ENCODE measurements at regions not wholly inside any gene's neighbourhood (a gene's known extent, or its start where the extent isn't known, plus 50 kb on each side); places are given as distances from the start of the nearest gene placed in this dataset.

DNA sequence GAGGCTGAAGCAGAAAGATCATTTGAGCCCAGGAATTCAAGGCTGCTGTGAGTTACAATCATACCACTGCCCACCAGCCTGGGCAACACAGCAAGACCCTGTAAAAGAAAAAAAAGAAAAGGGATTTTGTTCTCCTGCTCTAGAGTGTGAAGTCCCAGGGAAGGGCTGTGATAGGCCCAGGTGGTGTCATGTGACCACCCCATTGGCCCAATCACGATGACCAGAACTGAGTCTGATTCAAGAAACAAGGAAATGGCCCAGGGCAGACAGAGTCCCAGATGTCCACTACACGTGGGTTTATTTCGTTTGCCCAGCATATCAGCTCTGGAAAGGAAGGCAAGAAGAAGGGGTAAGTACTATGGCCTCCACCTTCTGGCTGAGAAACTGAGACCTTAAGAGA, 81.3 kb upstream of the CUX1 start:
- no peak overlapping the region for H2AFZ ChIP-seq (replicated peaks)
- H3K9me3 ChIP-seq (ENCODE audit: low read depth) = no peaks in the 10 kb centered on the region
- Mint-ChIP-seq H3K36me3 (no peaks in the 10 kb centered on the region), H3K27me3 (ENCODE audit: insufficient read depth, low read depth) (peaks cover 20% of the 10 kb centered on the region), H3K4me3 (no peak overlapping the region), H3K4me1 (peaks cover 32% of the 10 kb centered on the region), H3K9me3 (no peaks in the 10 kb centered on the region), H3K27ac (no peak overlapping the region)
- no peak overlapping the region for H3K27ac ChIP-seq
- H3K27me3 ChIP-seq = no peaks in the 10 kb centered on the region
- H3K4me2 ChIP-seq = no peak overlapping the region
- no peak overlapping the region for H3K4me3 ChIP-seq
- TF ChIP-seq EZH2phosphoT487 (IDR thresholded peaks at IDR 0.05) (no peak), EZH2 (IDR thresholded peaks at IDR 0.05) (no peak), CTCF (IDR thresholded peaks at IDR 0.05) (no peak)
- peaks cover 7% of the 10 kb centered on the region for H3K4me1 ChIP-seq
- H3K36me3 ChIP-seq = no peaks in the 10 kb centered on the region
- H3K9ac ChIP-seq = no peak overlapping the region
- H3F3A ChIP-seq (ENCODE audit: low read depth) = peaks cover 5% of the 10 kb centered on the region
- no peak for DNase-seq (ENCODE audit: low spot score)
- H4K20me1 ChIP-seq (ENCODE audit: low read depth) = no peaks in the 10 kb centered on the region
- no peaks in the 10 kb centered on the region for H3K79me2 ChIP-seq (ENCODE audit: low read depth)

DNA sequence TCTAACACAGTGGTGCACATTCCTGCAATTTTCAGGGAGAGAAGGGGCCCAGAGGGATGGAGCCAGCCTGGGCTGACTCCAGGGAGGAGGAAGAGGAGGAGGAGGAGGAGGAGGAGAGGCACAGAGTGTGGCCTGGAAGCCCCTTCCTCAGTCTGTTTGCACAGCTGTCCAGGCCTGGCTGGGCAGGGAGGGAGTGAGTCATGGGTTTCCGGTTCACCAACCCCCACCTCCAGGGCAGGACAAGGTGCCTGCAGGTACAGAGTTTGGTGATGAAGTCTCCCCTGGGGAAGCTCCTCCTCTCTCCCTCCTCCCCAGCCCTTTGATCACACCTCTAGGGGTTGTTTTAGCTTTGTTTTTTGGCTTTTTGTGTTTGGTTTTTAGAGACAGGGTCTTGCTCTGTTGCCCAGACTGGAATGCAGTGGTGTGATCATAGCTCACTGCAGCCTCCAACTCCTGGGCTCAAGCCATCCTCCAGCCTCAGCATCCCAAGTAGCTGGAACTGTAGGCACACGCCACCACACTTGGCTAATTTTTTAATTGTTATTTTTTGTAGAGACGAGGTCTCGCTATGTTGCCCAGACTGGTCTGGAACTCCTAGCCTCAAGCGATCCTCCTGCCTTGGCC, 77.5 kb upstream of the CUX1 start:
- H3K4me1 Mint-ChIP-seq = peaks cover 19% of the 10 kb centered on the region
- Histone ChIP-seq H3K36me3 (no peaks in the 10 kb centered on the region), H3K79me2 (ENCODE audit: low read depth) (no peaks in the 10 kb centered on the region), H3K4me3 (no peak overlapping the region), H3F3A (ENCODE audit: low read depth) (peaks cover 13% of the 10 kb centered on the region), H3K27ac (no peak overlapping the region), H3K4me1 (peaks cover 5% of the 10 kb centered on the region), H4K20me1 (ENCODE audit: low read depth) (no peaks in the 10 kb centered on the region), H3K9ac (no peak overlapping the region), H3K27me3 (peaks cover 9% of the 10 kb centered on the region), H3K9me3 (ENCODE audit: low read depth) (no peaks in the 10 kb centered on the region), H2AFZ (replicated peaks) (no peak overlapping the region), H3K4me2 (no peak overlapping the region)
- no peaks in the 10 kb centered on the region for H3K36me3 Mint-ChIP-seq
- DNase-seq (ENCODE audit: low spot score) = no peak
- TF ChIP-seq EZH2 (IDR thresholded peaks at IDR 0.05) (no peak), EZH2phosphoT487 (IDR thresholded peaks at IDR 0.05) (no peak), CTCF (IDR thresholded peaks at IDR 0.05) (no peak)
- H3K9me3 Mint-ChIP-seq = no peaks in the 10 kb centered on the region
- H3K4me3 Mint-ChIP-seq = no peak overlapping the region
- no peak overlapping the region for H3K27ac Mint-ChIP-seq
- peaks cover 6% of the 10 kb centered on the region for H3K27me3 Mint-ChIP-seq (ENCODE audit: insufficient read depth, low read depth)

GRCh38 chr7:101740981-101741725, 76.3 kb upstream of the CUX1 start:
- no peak overlapping the region for H3K4me2 ChIP-seq
- no peak overlapping the region for H3K4me3 ChIP-seq
- H3K27me3 ChIP-seq = peaks cover 9% of the 10 kb centered on the region
- no peaks in the 10 kb centered on the region for H3K9me3 ChIP-seq (ENCODE audit: low read depth)
- H3K79me2 ChIP-seq (ENCODE audit: low read depth) = no peaks in the 10 kb centered on the region
- no peak overlapping the region for H2AFZ ChIP-seq (replicated peaks)
- H3K4me1 ChIP-seq = peaks cover 6% of the 10 kb centered on the region
- H3K4me3 Mint-ChIP-seq = no peak overlapping the region
- H3K36me3 Mint-ChIP-seq = no peaks in the 10 kb centered on the region
- H3K9ac ChIP-seq = no peak overlapping the region
- H3K9me3 Mint-ChIP-seq = no peaks in the 10 kb centered on the region
- peaks cover 13% of the 10 kb centered on the region for H3F3A ChIP-seq (ENCODE audit: low read depth)
- no peak overlapping the region for H3K27ac ChIP-seq
- peaks cover 15% of the 10 kb centered on the region for H3K4me1 Mint-ChIP-seq
- no peak for DNase-seq (ENCODE audit: low spot score)
- H3K36me3 ChIP-seq = no peaks in the 10 kb centered on the region
- TF ChIP-seq CTCF (IDR thresholded peaks at IDR 0.05) = no peak
- no peak for TF ChIP-seq EZH2 (IDR thresholded peaks at IDR 0.05)
- TF ChIP-seq EZH2phosphoT487 (IDR thresholded peaks at IDR 0.05) = no peak
- H4K20me1 ChIP-seq (ENCODE audit: low read depth) = no peaks in the 10 kb centered on the region
- H3K27ac Mint-ChIP-seq = no peak overlapping the region
- peaks cover 4% of the 10 kb centered on the region for H3K27me3 Mint-ChIP-seq (ENCODE audit: insufficient read depth, low read depth)
